Thyroid gland (tissue), 4 donors: ENCODE measurements at regions not wholly inside any gene's neighbourhood (a gene's known extent, or its start where the extent isn't known, plus 50 kb on each side); places are given as distances from the start of the nearest gene placed in this dataset.

ENCODE experiments used
- POLR2A ChIP-seq, 2 donors: fragments of 450-650 bp; IDR thresholded peaks; one replicate each; pipeline ENCODE4 v1.6.1; 2017; ENCODE audit warnings: antibody characterized with exemption in 2 of 2, mild to moderate bottlenecking in 2 of 2, moderate library complexity in 1 of 2
- TF ChIP-seq, protein P1 (sequence below), 6 experiments: fragments of 200-600 bp in 3 of 6; fragments of 450-650 bp in 3 of 6; sonication (generic) in 3 of 6; IDR thresholded peaks; one replicate each; pipeline ENCODE4 v1.5.1; 2016 to 2019; ENCODE audit warnings: antibody characterized with exemption in 6 of 6, mild to moderate bottlenecking in 2 of 6, inconsistent platforms in 1 of 6, moderate library complexity in 1 of 6

DNA sequence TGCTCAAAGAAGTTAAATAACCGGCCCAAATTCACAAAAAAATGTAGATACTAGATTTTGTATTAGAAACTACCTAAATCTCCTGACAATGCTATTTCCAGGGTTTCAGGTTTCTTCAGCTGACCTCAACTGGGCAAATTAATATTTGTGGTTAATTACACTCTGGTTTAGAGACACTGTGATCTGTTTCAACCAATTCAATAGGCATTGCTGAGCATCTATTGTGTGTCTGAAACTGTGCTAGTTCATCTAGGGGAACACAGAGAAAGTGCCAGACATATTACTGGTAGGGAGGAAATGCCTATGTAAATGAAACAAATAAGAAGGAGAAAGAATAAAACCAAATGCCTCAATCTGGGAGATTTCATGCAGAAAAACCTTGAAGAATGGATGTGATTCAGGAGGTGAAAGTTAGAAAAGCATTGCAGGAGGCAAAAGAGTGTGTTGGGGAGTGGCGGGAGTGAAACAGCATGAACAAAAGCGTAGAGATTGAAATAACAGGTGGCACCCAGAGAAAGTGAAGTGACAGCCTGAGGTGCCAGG is 51.3 kb upstream of the IVNS1ABP start:
- TF ChIP-seq POLR2A (IDR thresholded peaks at IDR 0.05): no peak
- TF ChIP-seq, protein P1, sequence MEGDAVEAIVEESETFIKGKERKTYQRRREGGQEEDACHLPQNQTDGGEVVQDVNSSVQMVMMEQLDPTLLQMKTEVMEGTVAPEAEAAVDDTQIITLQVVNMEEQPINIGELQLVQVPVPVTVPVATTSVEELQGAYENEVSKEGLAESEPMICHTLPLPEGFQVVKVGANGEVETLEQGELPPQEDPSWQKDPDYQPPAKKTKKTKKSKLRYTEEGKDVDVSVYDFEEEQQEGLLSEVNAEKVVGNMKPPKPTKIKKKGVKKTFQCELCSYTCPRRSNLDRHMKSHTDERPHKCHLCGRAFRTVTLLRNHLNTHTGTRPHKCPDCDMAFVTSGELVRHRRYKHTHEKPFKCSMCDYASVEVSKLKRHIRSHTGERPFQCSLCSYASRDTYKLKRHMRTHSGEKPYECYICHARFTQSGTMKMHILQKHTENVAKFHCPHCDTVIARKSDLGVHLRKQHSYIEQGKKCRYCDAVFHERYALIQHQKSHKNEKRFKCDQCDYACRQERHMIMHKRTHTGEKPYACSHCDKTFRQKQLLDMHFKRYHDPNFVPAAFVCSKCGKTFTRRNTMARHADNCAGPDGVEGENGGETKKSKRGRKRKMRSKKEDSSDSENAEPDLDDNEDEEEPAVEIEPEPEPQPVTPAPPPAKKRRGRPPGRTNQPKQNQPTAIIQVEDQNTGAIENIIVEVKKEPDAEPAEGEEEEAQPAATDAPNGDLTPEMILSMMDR (IDR thresholded peaks at IDR 0.05): no peak
